ENCODE measurements at regions not wholly inside any gene's neighbourhood (a gene's known extent, or its start where the extent isn't known, plus 50 kb on each side); places are given as distances from the start of the nearest gene placed in this dataset.

GRCh38 chr12:13676880-13677279, 304.5 kb downstream of the GRIN2B start:
- Mint-ChIP-seq H3K4me3 (no peak overlapping the region), H3K9me3 (no peaks in the 10 kb centered on the region), H3K27me3 (peaks cover 0 to 15% of the 10 kb centered on the region in 2 donors), H3K4me1 (ENCODE audit: low read depth in 2 of 2) (no peaks in the 10 kb centered on the region), H3K27ac (no peak overlapping the region), H3K36me3 (no peaks in the 10 kb centered on the region)
- ATAC-seq, result no peak
- no peak for DNase-seq (ENCODE audit: low spot score)

GRCh38 chr12:13670285-13670866, 311.0 kb downstream of the GRIN2B start:
- no peaks in the 10 kb centered on the region for H3K36me3 Mint-ChIP-seq
- no peaks in the 10 kb centered on the region for H3K4me1 Mint-ChIP-seq (ENCODE audit: low read depth in 2 of 2)
- DNase-seq (ENCODE audit: low spot score) (no peak), ATAC-seq (no peak)
- no peak overlapping the region for H3K4me3 Mint-ChIP-seq
- H3K27ac Mint-ChIP-seq, result no peak overlapping the region
- H3K27me3 Mint-ChIP-seq, result peaks cover 0 to 33% of the 10 kb centered on the region in 2 donors
- no peaks in the 10 kb centered on the region for H3K9me3 Mint-ChIP-seq

GRCh38 chr12:13668880-13669279, 312.5 kb downstream of the GRIN2B start:
- Mint-ChIP-seq H3K4me1 (ENCODE audit: low read depth in 2 of 2) (no peaks in the 10 kb centered on the region), H3K36me3 (no peaks in the 10 kb centered on the region), H3K4me3 (no peak overlapping the region), H3K27ac (no peak overlapping the region), H3K9me3 (no peaks in the 10 kb centered on the region), H3K27me3 (peaks cover 0 to 38% of the 10 kb centered on the region in 2 donors)
- no peak for DNase-seq (ENCODE audit: low spot score)
- no peak for ATAC-seq

GRCh38 chr12:13666806-13667205, 314.6 kb downstream of the GRIN2B start:
- H3K27ac Mint-ChIP-seq, result no peak overlapping the region
- no peaks in the 10 kb centered on the region for H3K9me3 Mint-ChIP-seq
- no peaks in the 10 kb centered on the region for H3K36me3 Mint-ChIP-seq
- no peak for ATAC-seq
- DNase-seq (ENCODE audit: low spot score), result no peak
- H3K4me3 Mint-ChIP-seq, result no peak overlapping the region
- H3K4me1 Mint-ChIP-seq (ENCODE audit: low read depth in 2 of 2), result no peaks in the 10 kb centered on the region
- H3K27me3 Mint-ChIP-seq, result peaks cover 0 to 30% of the 10 kb centered on the region in 2 donors

GRCh38 chr12:13661005-13661887, 320.2 kb downstream of the GRIN2B start:
- peaks cover 8 to 44% of the 10 kb centered on the region in 2 donors for H3K27me3 Mint-ChIP-seq
- H3K27ac Mint-ChIP-seq, result no peak overlapping the region
- no peaks in the 10 kb centered on the region for H3K4me1 Mint-ChIP-seq (ENCODE audit: low read depth in 2 of 2)
- ATAC-seq, result no peak
- no peaks in the 10 kb centered on the region for H3K9me3 Mint-ChIP-seq
- no peaks in the 10 kb centered on the region for H3K36me3 Mint-ChIP-seq
- no peak for DNase-seq (ENCODE audit: low spot score)
- no peak overlapping the region for H3K4me3 Mint-ChIP-seq

- Mint-ChIP-seq H3K36me3 (no peaks in the 10 kb centered on the region), H3K9me3 (no peaks in the 10 kb centered on the region), H3K27me3 (peaks cover 15 to 26% of the 10 kb centered on the region in 2 donors), H3K4me3 (no peak overlapping the region), H3K4me1 (ENCODE audit: low read depth in 2 of 2) (no peaks in the 10 kb centered on the region), H3K27ac (no peak overlapping the region)
- DNase-seq (ENCODE audit: low spot score), result no peak
- ATAC-seq, result no peak
Measured at GRCh38 chr12:13654456-13654855, 326.9 kb downstream of the GRIN2B start.

- peaks cover 9 to 18% of the 10 kb centered on the region in 2 donors for H3K27me3 Mint-ChIP-seq
- H3K9me3 Mint-ChIP-seq, result no peaks in the 10 kb centered on the region
- H3K4me1 Mint-ChIP-seq (ENCODE audit: low read depth in 2 of 2), result no peaks in the 10 kb centered on the region
- DNase-seq (ENCODE audit: low spot score) (no peak), ATAC-seq (no peak)
- H3K4me3 Mint-ChIP-seq, result no peak overlapping the region
- no peaks in the 10 kb centered on the region for H3K36me3 Mint-ChIP-seq
- no peak overlapping the region for H3K27ac Mint-ChIP-seq
Measured at GRCh38 chr12:13652105-13652504, 329.3 kb downstream of the GRIN2B start.

- no peaks in the 10 kb centered on the region for H3K36me3 Mint-ChIP-seq
- H3K27ac Mint-ChIP-seq, result no peak overlapping the region
- ATAC-seq (no peak), DNase-seq (ENCODE audit: low spot score) (no peak)
- no peak overlapping the region for H3K4me3 Mint-ChIP-seq
- no peaks in the 10 kb centered on the region for H3K4me1 Mint-ChIP-seq (ENCODE audit: low read depth in 2 of 2)
- H3K9me3 Mint-ChIP-seq, result peaks cover 3% of the 10 kb centered on the region
- H3K27me3 Mint-ChIP-seq, result peaks cover 0 to 11% of the 10 kb centered on the region in 2 donors
Measured at GRCh38 chr12:13635709-13636108, 345.7 kb downstream of the GRIN2B start.

- Mint-ChIP-seq H3K27me3 (peaks cover 4 to 11% of the 10 kb centered on the region in 2 donors), H3K4me3 (no peak overlapping the region), H3K36me3 (no peaks in the 10 kb centered on the region), H3K27ac (no peak overlapping the region), H3K4me1 (ENCODE audit: low read depth in 2 of 2) (no peaks in the 10 kb centered on the region), H3K9me3 (peaks cover 4% of the 10 kb centered on the region)
- no peak for DNase-seq (ENCODE audit: low spot score)
- ATAC-seq, result no peak
Measured at GRCh38 chr12:13631873-13632272, 349.5 kb downstream of the GRIN2B start.

GRCh38 chr12:13630354-13630753, 351.0 kb downstream of the GRIN2B start:
- Mint-ChIP-seq H3K9me3 (peaks cover 4% of the 10 kb centered on the region), H3K36me3 (no peaks in the 10 kb centered on the region), H3K4me3 (no peak overlapping the region), H3K4me1 (ENCODE audit: low read depth in 2 of 2) (no peaks in the 10 kb centered on the region), H3K27me3 (peaks cover under 1 to 4% of the 10 kb centered on the region in 2 donors), H3K27ac (no peak overlapping the region)
- DNase-seq (ENCODE audit: low spot score) (no peak), ATAC-seq (no peak)

- Mint-ChIP-seq H3K27ac (no peak overlapping the region), H3K4me1 (ENCODE audit: low read depth in 2 of 2) (no peaks in the 10 kb centered on the region), H3K36me3 (no peaks in the 10 kb centered on the region), H3K4me3 (no peak overlapping the region), H3K9me3 (peaks cover 4% of the 10 kb centered on the region), H3K27me3 (peaks cover 0 to 4% of the 10 kb centered on the region in 2 donors)
- DNase-seq (ENCODE audit: low spot score), result no peak
- no peak for ATAC-seq
Measured at GRCh38 chr12:13628067-13628466, 353.3 kb downstream of the GRIN2B start.

- H3K27me3 Mint-ChIP-seq, result peaks cover 0 to 4% of the 10 kb centered on the region in 2 donors
- no peak overlapping the region for H3K4me3 Mint-ChIP-seq
- H3K9me3 Mint-ChIP-seq, result peaks cover 4% of the 10 kb centered on the region
- no peaks in the 10 kb centered on the region for H3K4me1 Mint-ChIP-seq (ENCODE audit: low read depth in 2 of 2)
- ATAC-seq (no peak), DNase-seq (ENCODE audit: low spot score) (no peak)
- no peaks in the 10 kb centered on the region for H3K36me3 Mint-ChIP-seq
- H3K27ac Mint-ChIP-seq, result no peak overlapping the region
Measured at GRCh38 chr12:13627536-13627935, 353.9 kb downstream of the GRIN2B start.

- Mint-ChIP-seq H3K9me3 (peaks cover 3% of the 10 kb centered on the region), H3K36me3 (no peaks in the 10 kb centered on the region), H3K4me3 (no peak overlapping the region), H3K4me1 (ENCODE audit: low read depth in 2 of 2) (no peaks in the 10 kb centered on the region), H3K27me3 (peaks cover 2% of the 10 kb centered on the region in 2 donors), H3K27ac (no peak overlapping the region)
- ATAC-seq (no peak), DNase-seq (ENCODE audit: low spot score) (no peak)
Measured at GRCh38 chr12:13613297-13613696, 368.1 kb downstream of the GRIN2B start.

GRCh38 chr12:13609894-13610679, 371.3 kb downstream of the GRIN2B start:
- DNase-seq (ENCODE audit: low spot score) (no peak), ATAC-seq (no peak)
- Mint-ChIP-seq H3K4me1 (ENCODE audit: low read depth in 2 of 2) (no peaks in the 10 kb centered on the region), H3K27ac (no peak overlapping the region), H3K4me3 (no peak overlapping the region), H3K36me3 (no peaks in the 10 kb centered on the region), H3K9me3 (peaks cover 3% of the 10 kb centered on the region), H3K27me3 (peaks cover 0 to 17% of the 10 kb centered on the region in 2 donors)
